DND-41 (cell line): ENCODE measurements at regions not wholly inside any gene's neighbourhood (a gene's known extent, or its start where the extent isn't known, plus 50 kb on each side); places are given as distances from the start of the nearest gene placed in this dataset.
A peak's percentile ranks its signal among the peaks of the same experiment; 100 is the strongest.
"Not testable (repeated sequence)": the region's sequence is repeated elsewhere in the genome, so short reads cannot be mapped to it uniquely, and the experiment has no call there.

Experiments
- ATAC-seq: fragments of 200-7000 bp; cut with Tn5 transposase; 3 replicates; pipeline ENCODE4 v1.9.1; 2021; ENCODE audit warnings: low read depth; ENCODE audit not compliant: insufficient read depth
- DNase-seq: peaks from one replicate; pipeline ENCODE4 v3.0.0-alpha.2; 2020
- H2AFZ ChIP-seq: 2 replicates; pipeline ENCODE4 v1.6.0; 2012; ENCODE audit warnings: low read depth, low read length
- H3K27ac ChIP-seq: 2 replicates; pipeline ENCODE4 v1.5.1; 2012; ENCODE audit warnings: low read length, inconsistent platforms
- H3K27me3 ChIP-seq: fragments of 200-600 bp; sonication (generic); 2 replicates; pipeline ENCODE4 v1.6.0; 2012; ENCODE audit warnings: low read length, mild to moderate bottlenecking, inconsistent platforms; ENCODE audit not compliant: insufficient read depth, poor library complexity
- H3K36me3 ChIP-seq: 2 replicates; pipeline ENCODE4 v1.5.1; 2012; ENCODE audit warnings: low read length, inconsistent platforms; ENCODE audit not compliant: insufficient read depth
- H3K4me1 ChIP-seq: 2 replicates; pipeline ENCODE4 v1.5.1; 2012; ENCODE audit warnings: mild to moderate bottlenecking, low read length; ENCODE audit not compliant: insufficient read depth
- H3K4me2 ChIP-seq: 2 replicates; pipeline ENCODE4 v1.6.0; 2012; ENCODE audit warnings: mild to moderate bottlenecking, moderate library complexity, low read length, inconsistent platforms; ENCODE audit not compliant: insufficient read depth
- H3K4me3 ChIP-seq, 2 experiments: fragments of 200-600 bp in 1 of 2; shearing (Covaris generic) in 1 of 2; 2 replicates each; pipeline ENCODE4 v1.5.1; 2012 to 2016; ENCODE audit warnings: inconsistent platforms in 2 of 2, low read length in 2 of 2, mild to moderate bottlenecking in 2 of 2, low read depth in 1 of 2, moderate library complexity in 1 of 2
- H3K79me2 ChIP-seq: 2 replicates; pipeline ENCODE4 v1.6.0; 2012; ENCODE audit warnings: low read length, inconsistent platforms; ENCODE audit not compliant: insufficient read depth
- H3K9ac ChIP-seq: 2 replicates; pipeline ENCODE4 v1.6.0; 2012; ENCODE audit warnings: low read depth, mild to moderate bottlenecking, inconsistent platforms, low read length, moderate library complexity
- H3K9me3 ChIP-seq: 2 replicates; pipeline ENCODE4 v1.5.1; 2012; ENCODE audit warnings: low read length, moderate library complexity, mild to moderate bottlenecking, inconsistent platforms; ENCODE audit not compliant: insufficient read depth, severe bottlenecking
- H4K20me1 ChIP-seq: 2 replicates; pipeline ENCODE4 v1.6.0; 2012; ENCODE audit warnings: low read length; ENCODE audit not compliant: insufficient read depth
- CTCF ChIP-seq: IDR thresholded peaks from 2 replicates; pipeline ENCODE4 v1.5.1; 2012; ENCODE audit warnings: borderline replicate concordance, low read length, moderate library complexity, mild to moderate bottlenecking; ENCODE audit not compliant: poor library complexity, severe bottlenecking; ENCODE audit errors: extremely low read depth
- EZH2 ChIP-seq: IDR thresholded peaks from 3 replicates; pipeline ENCODE4 v1.6.1; 2012; ENCODE audit warnings: borderline replicate concordance, low read depth, mild to moderate bottlenecking, moderate library complexity, low read length, inconsistent platforms; ENCODE audit not compliant: severe bottlenecking

GRCh38 chr11:13150487-13150886 lies 127.1 kb upstream of the BMAL1 start:
- no peaks in the 10 kb centered on the region for H4K20me1 ChIP-seq
- no peak overlapping the region for H3K4me2 ChIP-seq
- DNase-seq, result no peak
- no peak for ATAC-seq
- TF ChIP-seq EZH2, result no peak
- no peak for TF ChIP-seq CTCF
- no peak overlapping the region for H2AFZ ChIP-seq
- no peaks in the 10 kb centered on the region for H3K9me3 ChIP-seq
- no peaks in the 10 kb centered on the region for H3K79me2 ChIP-seq
- H3K27ac ChIP-seq, result no peak overlapping the region
- no peak overlapping the region for H3K9ac ChIP-seq
- H3K4me1 ChIP-seq, result no peaks in the 10 kb centered on the region
- no peak overlapping the region for H3K4me3 ChIP-seq
- no peaks in the 10 kb centered on the region for H3K27me3 ChIP-seq
- H3K36me3 ChIP-seq, result no peaks in the 10 kb centered on the region

- H3K9ac ChIP-seq, result no peak overlapping the region
- ATAC-seq, result no peak
- H3K9me3 ChIP-seq, result no peaks in the 10 kb centered on the region
- H4K20me1 ChIP-seq, result no peaks in the 10 kb centered on the region
- no peak overlapping the region for H3K4me3 ChIP-seq
- H3K27me3 ChIP-seq, result no peaks in the 10 kb centered on the region
- no peak overlapping the region for H3K4me2 ChIP-seq
- no peak for TF ChIP-seq EZH2
- no peak for DNase-seq
- H3K79me2 ChIP-seq, result no peaks in the 10 kb centered on the region
- no peak overlapping the region for H2AFZ ChIP-seq
- no peaks in the 10 kb centered on the region for H3K36me3 ChIP-seq
- no peak overlapping the region for H3K27ac ChIP-seq
- no peaks in the 10 kb centered on the region for H3K4me1 ChIP-seq
These were observed 125.3 kb upstream of the BMAL1 start for GRCh38 chr11:13152264-13152663.

GRCh38 chr11:13152736-13153541 lies 124.7 kb upstream of the BMAL1 start:
- Histone ChIP-seq H3K27ac (no peak overlapping the region), H4K20me1 (no peaks in the 10 kb centered on the region), H3K9ac (no peak overlapping the region), H3K9me3 (no peaks in the 10 kb centered on the region), H3K4me1 (no peaks in the 10 kb centered on the region), H3K4me2 (no peak overlapping the region), H3K27me3 (no peaks in the 10 kb centered on the region), H3K79me2 (no peaks in the 10 kb centered on the region), H2AFZ (no peak overlapping the region), H3K4me3 (no peak overlapping the region), H3K36me3 (no peaks in the 10 kb centered on the region)
- peak; percentile 15 for TF ChIP-seq CTCF
- no peak for TF ChIP-seq EZH2
- ATAC-seq (no peak), DNase-seq (no peak)

- H3K4me2 ChIP-seq, H2AFZ ChIP-seq, H4K20me1 ChIP-seq, H3K27ac ChIP-seq, DNase-seq, H3K9ac ChIP-seq, H3K27me3 ChIP-seq, H3K9me3 ChIP-seq, H3K4me3 ChIP-seq, H3K79me2 ChIP-seq, H3K36me3 ChIP-seq, ATAC-seq, H3K4me1 ChIP-seq: not testable (repeated sequence)
These were observed 123.2 kb upstream of the BMAL1 start for GRCh38 chr11:13154374-13154773.
